ENCODE measurements at regions not wholly inside any gene's neighbourhood (a gene's known extent, or its start where the extent isn't known, plus 50 kb on each side); places are given as distances from the start of the nearest gene placed in this dataset.
"Not testable (repeated sequence)": the region's sequence is repeated elsewhere in the genome, so short reads cannot be mapped to it uniquely, and the experiment has no call there.

DNA sequence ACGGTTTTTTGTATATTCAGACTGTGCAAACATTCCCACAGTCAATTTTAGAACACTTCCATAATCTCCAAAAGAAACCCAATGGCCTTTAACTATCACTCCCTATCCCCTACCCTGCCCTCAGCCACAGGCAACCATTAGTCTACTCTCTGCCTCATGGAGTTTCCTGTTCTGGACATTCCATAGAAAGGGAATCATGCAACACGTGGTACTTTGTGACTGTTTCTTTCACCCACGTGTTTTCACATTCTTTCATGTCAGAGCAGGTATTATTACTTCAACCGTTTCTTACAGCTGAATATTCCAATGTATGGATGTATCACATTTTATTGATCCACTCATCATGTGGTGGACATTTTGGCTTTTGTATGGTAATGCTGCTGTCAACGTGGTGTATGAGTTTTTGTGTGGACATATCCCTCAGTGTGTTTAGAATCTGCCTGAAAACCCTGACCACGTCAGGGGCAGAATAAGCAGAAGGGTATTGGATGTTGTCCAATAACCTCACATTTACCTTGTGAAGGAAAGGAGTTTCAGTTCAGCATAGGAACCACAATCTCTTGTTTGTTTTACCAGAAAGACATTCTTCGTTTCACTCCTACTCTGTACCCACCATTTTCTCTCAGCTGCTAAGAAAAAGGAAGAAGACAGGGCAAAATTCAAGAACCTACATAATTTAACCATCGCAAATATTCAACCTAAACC is 107.5 kb upstream of the DYRK2 start:
- no peak for FAIRE-seq

DNA sequence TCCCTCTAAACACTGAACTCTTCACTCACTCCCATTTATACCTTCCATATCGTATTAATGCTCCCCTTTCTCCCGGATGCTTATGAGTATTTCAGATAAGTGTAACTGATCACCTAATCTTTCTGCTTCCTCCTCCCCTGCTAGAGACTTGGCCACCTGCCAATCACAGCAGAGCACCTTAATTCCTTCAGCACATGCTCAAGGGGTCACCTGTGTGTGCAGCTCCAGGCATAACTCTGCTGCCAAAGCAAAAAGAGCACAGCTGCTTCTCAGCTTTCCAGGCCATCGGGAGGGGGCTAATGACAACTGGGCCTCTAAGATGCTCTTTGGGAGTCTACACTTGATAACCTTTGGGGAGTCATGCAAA is 106.9 kb upstream of the DYRK2 start:
- no peak for FAIRE-seq

DNA sequence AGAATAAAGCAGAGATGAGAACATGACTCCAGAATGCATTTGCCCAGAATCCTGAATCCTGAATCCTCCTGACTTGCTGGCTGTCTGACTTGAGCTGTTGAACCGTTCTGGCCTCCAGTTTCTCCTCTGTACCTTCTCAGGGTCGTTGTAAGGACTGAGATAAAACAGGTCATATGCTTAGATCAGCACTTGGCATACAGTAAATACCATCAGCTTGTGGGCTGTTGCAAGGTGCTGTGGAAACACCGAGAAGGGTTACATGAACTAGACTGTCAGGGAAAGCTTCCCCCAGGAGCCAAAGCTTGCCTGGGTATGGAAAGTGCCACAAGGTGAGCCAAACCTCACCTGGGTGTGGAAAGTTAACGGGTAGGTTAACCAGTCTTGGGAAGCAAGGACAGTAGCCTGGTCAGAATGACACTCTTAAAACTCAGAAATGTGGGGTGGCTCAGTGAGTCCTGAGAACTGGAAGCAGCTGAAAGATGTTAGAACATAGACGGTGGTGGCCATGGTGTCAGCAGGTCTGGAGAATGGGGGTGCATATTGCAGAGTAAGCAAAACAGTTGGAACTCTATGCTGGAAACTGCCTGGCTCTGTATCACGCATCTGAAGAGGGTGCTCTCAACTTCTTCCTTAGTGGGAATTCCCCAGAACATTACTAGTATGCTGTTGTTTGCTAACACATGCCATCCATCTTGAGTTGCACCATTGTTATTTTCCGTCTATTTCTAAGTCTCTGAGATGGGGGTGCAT is 105.3 kb upstream of the DYRK2 start:
- no peak for FAIRE-seq

DNA sequence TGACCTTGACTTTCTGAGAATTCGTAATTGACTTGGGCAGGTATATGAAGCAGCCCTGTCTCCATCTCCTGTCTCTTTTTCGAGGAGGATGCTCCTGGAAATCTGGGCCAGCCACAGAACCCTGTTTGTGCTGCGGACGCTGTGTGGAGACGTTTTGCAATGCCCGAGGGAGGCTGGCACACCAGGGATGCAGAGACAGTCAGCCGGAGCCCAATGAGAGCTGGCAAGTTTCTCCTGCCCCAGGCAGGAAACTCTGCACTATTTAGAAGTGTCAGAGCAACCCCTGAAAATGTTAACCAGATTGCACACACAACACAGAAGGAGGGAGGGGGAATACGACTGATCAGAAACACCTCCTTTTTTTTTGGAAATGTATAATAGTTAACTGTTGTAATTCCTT is 103.2 kb upstream of the DYRK2 start:
- no peak for FAIRE-seq

DNA sequence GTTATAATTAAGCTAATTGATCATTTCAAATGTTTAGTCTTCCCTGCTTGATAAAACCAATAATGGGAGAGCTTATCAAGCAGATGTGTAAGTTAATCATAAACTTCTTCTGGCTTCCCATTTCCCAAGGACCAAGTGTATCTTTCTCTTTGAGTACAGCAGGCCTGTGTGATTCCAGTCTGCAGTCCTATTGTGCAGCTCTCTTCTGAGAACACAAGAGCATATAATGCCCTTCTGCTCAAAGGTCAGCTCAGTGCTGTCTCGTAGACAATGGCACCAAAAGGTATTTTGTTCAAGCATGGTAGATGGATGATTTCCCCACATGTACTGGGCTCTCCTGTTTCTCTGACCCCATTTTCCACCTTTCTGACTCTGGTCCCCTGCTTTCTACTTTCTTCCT is 101.8 kb upstream of the DYRK2 start:
- FAIRE-seq, result no peak

DNA sequence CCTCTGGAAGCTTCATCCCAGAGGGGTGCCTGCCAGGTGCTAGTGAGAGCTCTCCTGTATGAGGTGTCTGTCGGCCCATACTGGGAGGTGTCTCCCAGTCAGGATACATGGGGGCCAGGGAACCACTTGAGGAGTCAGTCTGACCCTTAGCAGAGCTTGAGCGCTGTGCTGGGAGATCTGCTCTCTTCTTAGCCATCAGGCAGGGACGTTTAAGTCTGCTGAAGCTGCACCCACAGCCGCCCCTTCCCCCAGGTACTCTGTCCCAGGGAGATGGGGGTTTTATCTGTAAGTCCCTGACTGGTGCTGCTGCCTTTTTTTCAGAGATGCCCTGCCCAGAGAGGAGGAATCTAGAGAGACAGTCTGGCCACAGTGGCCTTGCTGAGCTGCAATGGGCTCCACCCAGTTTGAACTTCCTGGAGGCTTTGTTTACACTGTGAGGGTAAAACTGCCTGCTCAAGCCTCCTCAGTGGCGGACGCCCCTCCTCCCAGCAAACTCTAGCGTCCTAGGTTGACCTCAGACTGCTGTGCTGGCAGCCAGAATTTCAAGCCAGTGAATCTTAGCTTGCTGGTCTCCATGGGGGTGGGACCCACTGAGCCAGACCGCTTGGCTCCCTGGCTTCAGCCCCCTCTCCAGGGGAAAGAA is 93.3 kb upstream of the DYRK2 start:
- not testable (repeated sequence) for FAIRE-seq

DNA sequence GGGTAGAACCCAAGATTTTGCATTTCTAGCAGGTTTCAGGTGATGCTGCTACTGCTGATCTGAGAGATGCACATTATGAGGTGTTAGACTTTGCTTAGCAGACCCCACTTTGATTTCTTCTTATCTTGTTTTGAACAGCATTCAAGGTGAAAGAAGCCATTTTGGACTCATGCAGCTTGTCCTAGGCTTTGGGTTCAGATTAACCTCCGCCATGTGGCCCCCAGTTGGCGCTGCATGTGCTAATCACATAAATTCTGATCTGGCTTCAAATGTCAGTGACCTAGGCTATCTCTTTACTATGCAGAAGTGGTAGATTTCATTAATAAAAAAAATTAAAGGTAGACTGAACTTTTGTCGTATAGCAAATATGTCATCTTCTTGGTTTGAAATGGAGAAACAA is 89.8 kb upstream of the DYRK2 start:
- no peak for FAIRE-seq

DNA sequence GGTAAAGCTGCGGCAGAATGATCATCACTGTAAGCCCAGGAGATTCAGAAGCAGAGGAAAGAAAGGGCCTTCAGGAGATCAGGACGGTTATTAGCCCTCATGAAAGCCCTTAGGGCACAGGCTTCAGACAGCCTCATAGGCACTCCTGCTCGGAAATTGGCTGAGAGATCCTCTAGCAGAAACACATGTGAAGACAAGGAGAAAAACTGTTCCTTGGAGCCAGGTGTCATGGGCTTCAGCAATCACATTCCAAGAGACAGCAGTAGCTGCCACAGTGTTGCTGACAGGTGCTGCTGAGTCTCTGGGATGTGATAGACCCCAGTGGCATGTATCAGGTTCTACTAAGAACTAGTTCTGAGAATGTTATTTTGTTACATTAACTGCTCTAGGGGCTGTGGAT is 88.8 kb upstream of the DYRK2 start:
- no peak for FAIRE-seq

DNA sequence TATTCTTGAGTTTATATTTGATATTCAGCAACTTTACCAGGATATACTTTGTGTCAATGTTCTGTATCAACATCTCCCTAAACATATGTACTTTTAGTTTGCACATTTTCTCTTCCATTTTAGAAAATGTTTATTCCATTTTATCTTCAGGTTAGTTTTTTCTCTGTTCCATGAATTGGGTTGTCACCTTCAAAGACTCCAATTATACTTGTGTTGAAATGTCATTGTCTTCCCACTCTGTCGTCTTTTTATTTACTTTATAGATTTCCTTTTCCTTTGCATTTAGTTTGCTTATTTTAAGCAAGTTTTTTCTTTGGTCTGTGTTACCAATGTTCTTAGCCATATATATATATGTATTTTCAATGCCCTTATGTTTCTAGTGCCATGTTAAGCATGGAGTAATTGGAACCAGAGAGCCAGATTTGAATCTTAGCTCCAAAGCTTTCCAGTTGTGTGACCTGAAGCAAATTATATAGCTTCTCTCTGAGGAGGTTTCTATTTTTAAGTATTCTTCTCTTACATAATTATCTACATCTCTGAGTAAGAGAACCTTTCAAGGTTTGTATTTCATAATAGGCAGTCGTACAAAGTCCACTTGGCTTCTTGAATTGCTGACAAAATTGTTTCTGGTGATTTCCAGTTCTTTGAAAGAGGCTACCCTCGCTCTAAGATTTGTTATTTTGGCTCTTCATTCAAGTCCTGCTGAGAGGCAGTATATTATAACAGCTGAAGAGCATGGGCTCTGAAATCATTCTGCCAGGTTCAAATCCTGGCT is 85.8 kb upstream of the DYRK2 start:
- FAIRE-seq, result no peak

DNA sequence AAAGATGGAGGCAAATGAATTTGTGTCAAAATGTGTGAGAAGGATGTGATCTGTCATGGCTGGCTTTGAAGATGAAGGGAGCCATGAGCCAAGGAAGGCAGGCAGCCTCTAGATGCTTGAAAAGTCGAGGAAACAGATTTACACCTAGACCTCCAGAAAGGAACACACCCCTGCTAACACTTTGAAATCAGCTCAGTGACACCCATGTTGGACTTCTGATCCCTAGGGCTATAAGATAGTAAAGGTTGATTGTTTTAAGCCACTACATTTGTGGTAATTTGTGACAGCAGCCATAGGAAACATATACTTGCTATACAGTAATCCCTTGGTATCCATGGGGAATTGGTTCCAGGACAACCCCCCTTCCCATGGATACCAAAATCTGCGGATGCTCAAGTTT is 80.5 kb upstream of the DYRK2 start:
- FAIRE-seq, result no peak

DNA sequence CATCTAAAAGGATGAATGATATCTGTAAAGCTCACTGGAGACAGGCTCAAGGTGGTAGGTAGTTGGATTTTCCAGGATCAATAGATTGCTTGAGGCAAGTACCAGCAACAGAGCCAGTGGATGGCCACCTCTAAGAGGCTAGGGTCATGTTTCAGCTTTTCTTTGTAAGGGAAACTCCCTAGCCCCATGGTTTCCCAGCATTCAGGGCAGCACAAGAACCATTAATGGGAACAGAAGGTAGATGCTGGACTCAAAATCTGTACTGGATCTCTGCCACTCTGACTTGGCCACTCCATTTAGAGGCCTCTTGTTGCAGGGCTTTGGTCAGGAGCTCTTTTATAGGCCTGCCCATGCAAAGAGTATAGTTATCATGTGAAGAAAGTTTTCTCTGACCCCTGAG is 76.1 kb upstream of the DYRK2 start:
- no peak for FAIRE-seq

DNA sequence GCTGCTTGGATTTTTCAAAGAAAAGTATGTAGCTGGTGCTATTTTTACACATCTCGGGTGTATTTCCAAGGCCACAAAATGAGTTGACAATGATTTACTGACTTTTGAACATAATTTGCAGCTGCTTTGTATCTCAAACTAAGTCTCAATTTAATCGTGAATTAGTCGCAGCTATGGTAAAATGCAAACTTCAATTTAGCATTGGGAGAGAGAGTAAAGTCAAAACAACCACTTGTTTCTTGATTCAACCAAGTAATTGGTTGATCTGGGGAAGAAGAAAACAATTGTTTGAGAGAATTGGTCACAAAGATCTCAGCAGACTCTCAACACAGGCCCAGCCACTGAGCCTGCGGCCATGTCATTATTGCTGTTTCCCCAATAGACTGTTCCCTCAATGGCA is 75.0 kb upstream of the DYRK2 start:
- FAIRE-seq, result no peak

DNA sequence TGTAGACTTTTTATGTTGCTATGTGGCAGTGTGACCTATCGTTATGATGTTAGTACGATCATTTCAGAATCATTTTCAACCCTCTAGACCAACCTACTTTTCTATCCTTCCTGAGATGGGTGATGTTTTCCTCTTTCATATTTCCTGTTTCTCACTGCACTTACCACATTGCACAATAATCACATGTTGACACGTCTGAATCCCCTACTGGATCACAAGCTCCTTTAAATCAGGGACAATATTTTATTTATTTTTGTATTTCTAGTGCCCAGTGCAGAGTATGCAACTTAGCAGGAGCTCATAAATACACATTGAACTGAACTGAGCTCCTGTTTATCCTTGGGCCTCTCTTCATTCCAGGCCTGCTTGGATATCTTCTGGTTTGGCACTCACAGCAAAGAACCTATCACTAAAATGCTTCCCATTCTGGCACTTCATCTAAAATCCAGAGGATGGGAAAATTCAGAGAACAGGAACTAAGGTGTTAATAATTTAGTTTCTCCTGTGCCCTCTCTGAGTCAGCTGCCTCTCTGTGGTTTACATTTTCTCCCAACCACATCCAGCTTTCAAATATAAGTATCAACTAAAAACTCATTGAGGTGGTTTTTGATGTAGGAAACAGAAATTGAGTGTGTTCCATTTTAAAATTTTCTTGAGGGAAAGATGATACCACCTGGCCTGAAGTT is 69.4 kb upstream of the DYRK2 start:
- FAIRE-seq, result no peak

DNA sequence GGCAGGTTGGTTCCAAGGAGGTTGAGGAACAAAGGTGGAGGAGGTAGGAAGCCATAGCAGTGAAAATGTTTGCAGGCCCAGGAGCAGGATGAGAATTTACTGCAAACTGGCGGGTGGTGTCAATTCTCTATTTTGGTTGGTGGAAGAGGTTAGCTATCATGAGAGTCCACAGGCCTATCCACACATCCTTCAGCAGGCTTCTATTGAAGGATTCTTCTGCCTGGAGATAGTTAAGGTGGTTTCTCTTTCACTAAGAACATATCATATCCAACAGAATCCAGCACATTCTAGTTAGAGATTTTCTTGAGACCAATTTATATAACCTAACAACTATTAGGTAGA is 68.9 kb upstream of the DYRK2 start:
- FAIRE-seq, result no peak

DNA sequence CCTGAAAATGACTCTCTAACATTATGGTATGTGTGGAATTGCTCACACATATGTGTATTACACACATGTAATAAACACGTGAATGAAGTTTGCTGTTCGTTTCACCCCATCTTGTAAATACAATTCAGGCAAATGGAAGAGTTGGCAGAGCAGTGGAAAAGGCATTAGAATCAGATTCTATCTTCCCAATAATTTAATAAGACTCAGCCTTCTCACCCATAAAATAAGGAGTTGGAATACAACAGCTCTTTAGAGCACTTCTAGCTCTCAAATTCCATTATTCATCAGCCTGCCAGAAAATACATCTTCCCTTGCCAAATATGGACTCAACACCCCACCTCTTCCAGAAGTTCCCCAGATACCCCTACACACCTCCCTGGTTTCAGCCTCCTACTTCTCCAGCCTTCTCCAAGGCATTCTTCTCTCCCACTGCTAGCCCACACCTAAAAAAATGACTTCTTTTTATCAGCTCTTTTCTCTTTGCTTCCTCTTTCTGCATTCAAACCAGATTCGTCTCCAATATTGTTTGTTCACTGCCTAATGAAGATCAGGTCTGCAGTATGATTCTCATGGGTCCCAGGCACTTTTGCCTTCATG is 66.2 kb upstream of the DYRK2 start:
- no peak for FAIRE-seq

DNA sequence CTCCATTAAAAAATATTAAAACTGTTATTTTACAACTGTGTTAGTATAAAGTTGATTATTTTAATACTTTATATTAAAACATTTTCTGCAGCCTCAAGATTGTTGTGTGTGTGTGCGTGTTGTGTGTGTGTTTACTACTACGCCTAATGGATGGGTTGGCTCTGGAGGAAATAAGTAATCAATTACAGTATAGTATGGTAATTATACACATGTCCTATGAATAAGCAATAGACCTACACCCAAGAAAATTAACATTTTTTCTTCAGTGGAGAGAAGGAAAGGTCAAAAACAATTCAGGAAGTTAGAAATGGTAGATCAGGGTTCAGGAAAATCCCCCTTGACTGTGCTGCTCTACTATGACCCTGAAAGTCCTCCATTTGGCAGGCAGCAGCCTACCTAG is 65.7 kb upstream of the DYRK2 start:
- no peak for FAIRE-seq

DNA sequence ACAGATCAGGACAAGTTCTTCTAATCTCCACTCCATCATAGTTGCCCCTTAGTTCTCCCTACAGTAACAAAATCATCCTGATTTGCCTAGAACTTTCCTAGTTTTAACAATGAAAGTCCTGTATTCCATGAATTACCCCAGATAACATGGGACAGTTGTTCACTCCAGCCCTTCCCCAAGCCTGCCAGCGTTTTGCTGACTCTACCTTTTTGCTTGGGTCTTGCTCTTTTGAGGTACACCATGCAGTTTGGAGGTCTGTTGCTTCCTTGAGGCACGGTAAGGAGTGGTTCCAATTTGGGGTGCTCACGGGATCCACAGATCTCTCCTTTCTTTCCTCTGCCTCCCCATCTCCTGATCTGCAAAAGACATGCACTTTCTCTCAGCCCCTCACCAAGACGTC is 61.6 kb upstream of the DYRK2 start:
- no peak for FAIRE-seq

DNA sequence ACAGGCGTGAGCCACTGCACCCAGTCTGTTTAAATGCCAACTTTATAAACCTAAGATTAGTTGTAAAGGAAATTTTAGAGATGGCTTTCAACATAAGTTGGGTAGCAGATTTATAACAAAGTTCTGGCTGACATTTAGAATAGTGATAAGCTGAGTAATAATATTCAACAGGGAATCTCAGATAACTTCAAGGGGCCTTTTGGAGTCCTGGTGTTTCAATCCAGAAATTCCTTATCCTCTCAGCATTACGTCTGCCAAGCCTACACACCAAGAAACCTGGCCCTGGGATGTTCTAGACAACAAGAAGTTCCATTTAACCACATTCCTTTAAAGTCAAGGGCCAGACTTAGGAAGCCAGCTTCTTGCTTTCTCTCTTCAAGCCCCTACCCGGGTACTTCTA is 59.5 kb upstream of the DYRK2 start:
- FAIRE-seq, result no peak

DNA sequence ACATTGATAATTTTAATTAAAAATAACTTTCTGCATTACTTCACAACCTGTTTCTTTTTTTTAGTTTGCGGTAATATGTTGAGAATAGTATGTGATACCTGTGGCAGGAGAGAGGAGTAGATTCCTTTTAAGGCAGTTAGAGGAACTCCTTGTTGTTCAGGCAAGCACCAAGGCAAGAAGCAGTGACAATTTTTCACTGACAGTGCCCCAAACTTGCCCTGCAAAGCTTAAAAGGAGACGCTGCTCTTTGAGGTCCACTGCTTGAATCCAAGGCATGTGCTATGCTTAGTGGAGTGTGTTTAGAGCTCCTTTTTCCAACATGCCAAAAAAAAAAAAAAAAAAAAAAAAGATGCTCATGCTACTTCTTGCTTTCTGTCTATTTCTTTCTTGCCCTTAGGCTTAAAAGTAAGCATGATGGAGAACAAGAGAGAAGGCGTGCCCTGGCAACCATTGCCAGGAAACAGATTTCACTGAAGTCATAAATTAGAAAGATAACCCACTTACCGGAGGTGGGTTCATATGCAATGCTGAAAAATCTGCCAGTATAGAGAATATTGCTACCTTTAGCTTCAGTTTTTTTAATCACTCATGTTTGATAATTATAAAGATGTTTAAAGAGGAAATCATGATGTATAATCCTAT is 58.3 kb upstream of the DYRK2 start:
- FAIRE-seq, result no peak

DNA sequence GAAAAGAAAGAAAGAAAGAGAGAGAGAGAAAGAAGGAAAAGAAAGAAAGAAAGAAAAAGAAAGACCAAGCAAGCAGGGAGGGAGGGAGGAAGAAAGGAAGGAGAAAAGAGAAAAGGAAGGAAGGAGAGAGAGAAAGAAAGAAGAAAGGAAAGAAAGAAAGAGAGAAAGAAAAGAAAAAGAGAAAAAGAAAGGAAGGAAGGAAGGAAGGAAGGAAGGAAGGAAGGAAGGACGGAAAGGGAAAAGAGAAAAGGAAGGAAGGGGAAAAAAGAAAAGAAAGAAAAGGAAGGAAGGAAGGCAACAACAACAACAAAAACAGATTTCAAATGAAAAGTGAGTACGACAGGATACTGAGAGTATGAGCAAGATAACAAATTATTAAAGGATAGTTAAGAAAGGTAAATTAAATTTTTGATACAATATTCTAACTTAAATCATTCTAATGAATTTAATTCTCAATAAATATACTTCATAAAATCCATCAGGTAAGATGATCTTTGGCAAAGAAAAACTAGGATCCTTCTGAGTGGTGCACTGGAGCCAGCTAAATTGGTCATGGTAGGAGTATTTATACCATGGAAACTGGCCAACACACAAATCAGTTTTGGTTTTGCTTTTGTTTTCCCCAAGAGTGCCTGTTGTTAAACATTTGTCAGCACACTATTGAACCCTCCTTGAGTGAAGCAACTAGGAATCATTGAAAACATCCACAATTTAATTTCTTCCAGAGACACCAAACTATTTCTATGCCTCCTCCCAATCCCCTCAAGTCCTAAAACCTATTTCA is 56.1 kb upstream of the DYRK2 start:
- FAIRE-seq, result peak; percentile 31

DNA sequence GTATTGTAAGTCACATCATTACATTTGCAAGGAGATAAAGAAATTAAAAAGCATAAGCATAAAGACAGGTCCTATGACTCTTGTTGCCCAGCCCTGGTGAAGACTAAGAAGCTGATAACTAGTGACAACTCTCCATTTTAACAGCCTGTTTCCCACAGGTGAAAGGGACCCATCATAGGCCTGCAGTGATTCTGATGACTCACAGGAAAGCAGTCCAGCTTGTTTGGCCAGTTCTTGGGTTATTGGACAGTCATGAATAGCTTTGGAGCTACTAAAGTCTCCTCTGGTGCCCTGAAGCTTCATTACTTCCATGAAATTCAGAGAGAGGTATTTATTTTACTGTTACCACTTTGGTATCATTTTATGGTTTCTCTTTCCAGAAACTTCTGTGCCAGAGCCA is 55.5 kb upstream of the DYRK2 start:
- no peak for FAIRE-seq

Measured in endometrium (tissue), 2 donors.